OCI-LY7 (cell line): ENCODE measurements at regions not wholly inside any gene's neighbourhood (a gene's known extent, or its start where the extent isn't known, plus 50 kb on each side); places are given as distances from the start of the nearest gene placed in this dataset.

Experiments used
- BruUV-seq: library from RNA; stranded (reverse); fragments of 400-500 nt; replicated peaks from 2 replicates; lab custom pipeline; 2021; lab: Mats Ljungman, UMichigan
- CTCF ChIA-PET: fragments of 300-600 bp; sonication (Branson Sonifier 250); formaldehyde crosslinking; loops from one replicate; lab custom pipeline; 2022; ENCODE audit warnings: antibody characterized with exemption; ENCODE audit not compliant: unreplicated experiment; lab: Charles Lee
- POLR2A ChIA-PET: fragments of 300-600 bp; sonication (Branson Sonifier 250); formaldehyde crosslinking; loops from one replicate; lab custom pipeline; 2022; ENCODE audit warnings: antibody characterized with exemption; lab: Charles Lee
- DNase-seq: peaks from one replicate; pipeline ENCODE4 v3.0.0-alpha.2; 2015; ENCODE audit warnings: low spot score
- H2AFZ ChIP-seq: fragments of 200-600 bp; sonication (generic), shearing (Covaris generic); 2 replicates; pipeline ENCODE4 v1.6.1; 2014; ENCODE audit warnings: mild to moderate bottlenecking, antibody characterized with exemption, low read length, moderate library complexity
- H3K27ac ChIP-seq: fragments of 200-600 bp; sonication (generic); 2 replicates; pipeline ENCODE4 v1.5.1; 2014; ENCODE audit warnings: mixed run types, low read depth, mild to moderate bottlenecking, moderate library complexity, low read length, inconsistent platforms; ENCODE audit not compliant: poor library complexity, severe bottlenecking
- H3K36me3 ChIP-seq: fragments of 200-600 bp; sonication (generic); 2 replicates; pipeline ENCODE4 v1.6.1; 2014; ENCODE audit warnings: mild to moderate bottlenecking, antibody characterized with exemption, low read length, moderate library complexity, mixed read lengths; ENCODE audit not compliant: insufficient read depth
- H3K4me1 ChIP-seq: fragments of 200-600 bp; sonication (generic); 2 replicates; pipeline ENCODE4 v1.5.1; 2014; ENCODE audit warnings: mild to moderate bottlenecking, low read length; ENCODE audit not compliant: insufficient read depth, poor library complexity, severe bottlenecking
- H3K4me2 ChIP-seq: fragments of 200-600 bp; sonication (generic); 2 replicates; pipeline ENCODE4 v1.6.1; 2014; ENCODE audit warnings: mild to moderate bottlenecking, low read length
- H3K4me3 ChIP-seq: fragments of 200-600 bp; sonication (generic); 2 replicates; pipeline ENCODE4 v1.5.1; 2014; ENCODE audit warnings: mild to moderate bottlenecking, low read depth, low read length; ENCODE audit not compliant: poor library complexity, severe bottlenecking
- H3K79me2 ChIP-seq: fragments of 200-600 bp; sonication (generic); 2 replicates; pipeline ENCODE4 v1.6.1; 2016; ENCODE audit warnings: low read depth, mild to moderate bottlenecking, low read length, moderate library complexity, mixed read lengths; ENCODE audit not compliant: insufficient read depth
- H3K9me2 ChIP-seq: fragments of 200-600 bp; sonication (generic); 2 replicates; pipeline ENCODE4 v1.6.1; 2016; ENCODE audit warnings: mild to moderate bottlenecking, low read length, mixed read lengths; ENCODE audit not compliant: insufficient read depth
- H3K9me3 ChIP-seq: fragments of 200-600 bp; sonication (generic); 2 replicates; pipeline ENCODE4 v1.6.1; 2014; ENCODE audit warnings: mild to moderate bottlenecking, mixed run types, low read length, mixed read lengths
- H4K20me1 ChIP-seq: fragments of 200-600 bp; sonication (generic); 2 replicates; pipeline ENCODE4 v1.6.1; 2014; ENCODE audit warnings: mild to moderate bottlenecking, antibody characterized with exemption, low read length, moderate library complexity, mixed read lengths; ENCODE audit not compliant: insufficient read depth
- CTCF ChIP-seq: fragments of 200-600 bp; sonication (generic); conservative IDR thresholded peaks from 2 replicates; pipeline ENCODE4 v1.5.1; 2014; ENCODE audit warnings: mild to moderate bottlenecking, antibody characterized with exemption, low read length, moderate library complexity, mixed read lengths
- EZH2phosphoT487 ChIP-seq: fragments of 200-600 bp; sonication (generic); IDR thresholded peaks from 2 replicates; pipeline ENCODE4 v1.6.1; 2018; ENCODE audit warnings: low read depth, borderline replicate concordance, mild to moderate bottlenecking, mixed run types, antibody characterized with exemption, low read length, moderate library complexity, mixed read lengths
- intact Hi-C: fragments of 100-400 bp; cut with micrococcal nuclease; formaldehyde crosslinking; loops from one replicate; pipeline ENCODE4 v1.10.0; 2022; ENCODE audit not compliant: unreplicated experiment

GRCh38 chr20:16639027-16639941 lies 66.0 kb upstream of the KIF16B start:
- Histone ChIP-seq H3K79me2 (no peaks in the 10 kb centered on the region), H3K4me3 (no peak overlapping the region), H3K27ac (no peak overlapping the region), H3K4me2 (no peak overlapping the region), H3K4me1 (no peaks in the 10 kb centered on the region), H4K20me1 (no peaks in the 10 kb centered on the region), H2AFZ (no peak overlapping the region), H3K9me3 (no peaks in the 10 kb centered on the region), H3K36me3 (no peaks in the 10 kb centered on the region), H3K9me2 (no peaks in the 10 kb centered on the region)
- CTCF ChIA-PET: no interaction called here
- intact Hi-C loops: no loop called here
- TF ChIP-seq CTCF: no peak
- TF ChIP-seq EZH2phosphoT487: no peak
- BruUV-seq: no TSS peak
- POLR2A ChIA-PET: interaction anchor here (0.9 kb wide), 1 partner anchor 125 kb away, joined by 3 read pairs; no protein-coding TSS in a partner anchor
- no peak for DNase-seq

- ChIA-PET CTCF (no interaction called here), POLR2A (no interaction called here)
- no peak for DNase-seq
- Histone ChIP-seq H4K20me1 (no peaks in the 10 kb centered on the region), H3K4me2 (no peak overlapping the region), H3K4me3 (no peak overlapping the region), H2AFZ (no peak overlapping the region), H3K36me3 (no peaks in the 10 kb centered on the region), H3K4me1 (no peaks in the 10 kb centered on the region), H3K9me3 (no peaks in the 10 kb centered on the region), H3K27ac (no peak overlapping the region), H3K79me2 (no peaks in the 10 kb centered on the region), H3K9me2 (no peaks in the 10 kb centered on the region)
- BruUV-seq: no TSS peak
- TF ChIP-seq CTCF (no peak), EZH2phosphoT487 (no peak)
- intact Hi-C loops: no loop called here
These were observed 64.5 kb upstream of the KIF16B start for GRCh38 chr20:16637797-16638196.

- Histone ChIP-seq H3K27ac (no peak overlapping the region), H3K4me3 (no peak overlapping the region), H3K9me3 (no peaks in the 10 kb centered on the region), H3K4me2 (no peak overlapping the region), H4K20me1 (no peaks in the 10 kb centered on the region), H3K36me3 (no peaks in the 10 kb centered on the region), H3K9me2 (no peaks in the 10 kb centered on the region), H2AFZ (no peak overlapping the region), H3K79me2 (no peaks in the 10 kb centered on the region), H3K4me1 (no peaks in the 10 kb centered on the region)
- ChIA-PET CTCF (interaction anchor here (0.6 kb wide), 1 partner anchor 348 kb away, joined by 3 read pairs; no protein-coding TSS in a partner anchor), POLR2A (no interaction called here)
- no TSS peak for BruUV-seq
- intact Hi-C loops: no loop called here
- no peak for DNase-seq
- TF ChIP-seq CTCF: no peak
- no peak for TF ChIP-seq EZH2phosphoT487
These were observed 53.6 kb upstream of the KIF16B start for GRCh38 chr20:16626849-16627248.
